CD4-positive, alpha-beta memory T cell (primary cell): ENCODE measurements at regions not wholly inside any gene's neighbourhood (a gene's known extent, or its start where the extent isn't known, plus 50 kb on each side); places are given as distances from the start of the nearest gene placed in this dataset.

Experiments used
- CTCF ChIA-PET: fragments of 350-600 bp; sonication (Branson Sonifier 250); formaldehyde crosslinking; loops from one replicate; lab custom pipeline; 2021; ENCODE audit warnings: inconsistent platforms; ENCODE audit not compliant: partially characterized antibody; lab: Charles Lee
- POLR2A ChIA-PET: fragments of 350-600 bp; sonication (Branson Sonifier 250); formaldehyde crosslinking; loops from one replicate; lab custom pipeline; 2021; ENCODE audit not compliant: partially characterized antibody; lab: Charles Lee
- DNase-seq, 5 donors: peaks; one replicate each; pipeline versions ENCODE4 v3.0.0 to v3.0.0-alpha.2; 2020 to 2022; ENCODE audit warnings: mixed read lengths in 1 of 5
- H3K27ac ChIP-seq: one replicate; pipeline ENCODE4 v1.7.0; 2013; ENCODE audit warnings: low read depth, low read length
- H3K27me3 ChIP-seq: 2 replicates; pipeline ENCODE4 v1.7.0; 2013; ENCODE audit warnings: mild to moderate bottlenecking, low read length, moderate library complexity; ENCODE audit not compliant: insufficient read depth
- H3K36me3 ChIP-seq: 2 replicates; pipeline ENCODE4 v1.7.0; 2013; ENCODE audit warnings: mild to moderate bottlenecking, low read length, moderate library complexity; ENCODE audit not compliant: insufficient read depth
- H3K4me1 ChIP-seq: 2 replicates; pipeline ENCODE4 v1.7.0; 2013; ENCODE audit warnings: mild to moderate bottlenecking, low read length, moderate library complexity; ENCODE audit not compliant: insufficient read depth
- H3K4me3 ChIP-seq, 2 donors: one replicate each; pipeline ENCODE4 v1.7.0; 2013; ENCODE audit warnings: low read length in 2 of 2, mild to moderate bottlenecking in 1 of 2
- H3K9me3 ChIP-seq, 2 donors: one replicate each; pipeline ENCODE4 v1.7.0; 2013; ENCODE audit warnings: low read length in 2 of 2, control low read depth in 1 of 2; ENCODE audit not compliant: control insufficient read depth in 1 of 2
- H3K27ac Mint-ChIP-seq, 7 donors: one replicate each; pipeline ENCODE4 v1.8.0; 2020 to 2021; ENCODE audit warnings: mixed read lengths in 7 of 7, mild to moderate bottlenecking in 6 of 7, inconsistent platforms in 3 of 7, moderate library complexity in 3 of 7
- H3K27me3 Mint-ChIP-seq, 2 donors: one replicate each; pipeline ENCODE4 v1.8.0; 2020 to 2021; ENCODE audit warnings: mixed read lengths in 2 of 2
- H3K36me3 Mint-ChIP-seq, 2 donors: one replicate each; pipeline ENCODE4 v1.8.0; 2020 to 2021; ENCODE audit warnings: mixed read lengths in 2 of 2, inconsistent platforms in 1 of 2, mild to moderate bottlenecking in 1 of 2
- H3K4me1 Mint-ChIP-seq, 4 donors: one replicate each; pipeline ENCODE4 v1.8.0; 2020 to 2021; ENCODE audit warnings: mixed read lengths in 4 of 4, mild to moderate bottlenecking in 1 of 4
- H3K4me3 Mint-ChIP-seq, 8 donors: one replicate each; pipeline ENCODE4 v1.8.0; 2020 to 2021; ENCODE audit warnings: mixed read lengths in 8 of 8, mild to moderate bottlenecking in 7 of 8, moderate library complexity in 6 of 8, inconsistent platforms in 3 of 8
- H3K9me3 Mint-ChIP-seq, 8 donors: one replicate each; pipeline ENCODE4 v1.8.0; 2020 to 2021; ENCODE audit warnings: mixed read lengths in 8 of 8, mild to moderate bottlenecking in 5 of 8, inconsistent platforms in 3 of 8, moderate library complexity in 1 of 8
- intact Hi-C: fragments of 100-400 bp; cut with micrococcal nuclease; formaldehyde crosslinking; loops from one replicate; pipeline ENCODE4 v1.15.1; 2023

- Mint-ChIP-seq H3K9me3 (no peaks in the 10 kb centered on the region), H3K4me1 (peaks cover 0 to 4% (median 3%) of the 10 kb centered on the region in 4 donors), H3K27ac (peak overlapping the region in 1 of 7 donors; percentile 59), H3K4me3 (no peak overlapping the region), H3K36me3 (no peaks in the 10 kb centered on the region), H3K27me3 (peaks cover 12 to 15% of the 10 kb centered on the region in 2 donors)
- Histone ChIP-seq H3K27ac (no peak overlapping the region), H3K36me3 (no peaks in the 10 kb centered on the region), H3K4me1 (no peaks in the 10 kb centered on the region), H3K27me3 (no peaks in the 10 kb centered on the region), H3K4me3 (no peak overlapping the region), H3K9me3 (no peaks in the 10 kb centered on the region)
- ChIA-PET POLR2A (no interaction called here), CTCF (interaction anchor here (0.6 kb wide), 1 partner anchor 22 kb away, joined by 3 read pairs; no protein-coding TSS in a partner anchor)
- intact Hi-C loops = no loop called here
- no peak for DNase-seq
Observed at GRCh38 chr16:66226762-66227161, 139.7 kb upstream of the CDH5 start.

DNA sequence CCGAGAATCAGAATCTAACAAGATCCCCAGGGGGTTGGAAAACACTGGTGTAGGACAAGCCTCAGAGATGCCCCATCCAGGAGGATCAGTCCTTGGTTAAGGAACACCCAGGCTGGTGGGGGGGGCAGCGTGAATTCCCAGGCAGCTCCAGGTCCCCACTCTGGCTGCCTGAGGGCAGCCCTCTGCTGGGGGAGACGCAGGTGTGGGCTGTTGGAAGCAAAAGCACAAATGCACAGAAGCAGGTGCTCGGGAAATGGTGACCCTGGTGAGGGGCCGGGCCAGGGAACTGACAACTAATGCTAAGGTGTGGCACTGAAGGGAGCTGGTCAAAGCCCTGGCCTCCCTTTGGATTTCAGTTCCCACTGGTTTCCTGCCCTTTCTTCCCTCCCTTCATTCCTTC lies 140.8 kb upstream of the CDH5 start:
- Histone ChIP-seq H3K27me3 (no peaks in the 10 kb centered on the region), H3K27ac (no peak overlapping the region), H3K4me1 (no peaks in the 10 kb centered on the region), H3K9me3 (no peaks in the 10 kb centered on the region), H3K4me3 (no peak overlapping the region), H3K36me3 (no peaks in the 10 kb centered on the region)
- Mint-ChIP-seq H3K9me3 (no peaks in the 10 kb centered on the region), H3K27ac (no peak overlapping the region), H3K36me3 (no peaks in the 10 kb centered on the region), H3K4me1 (peaks cover 0 to 4% (median 4%) of the 10 kb centered on the region in 4 donors), H3K4me3 (no peak overlapping the region), H3K27me3 (peaks cover 8 to 15% of the 10 kb centered on the region in 2 donors)
- intact Hi-C loops = no loop called here
- CTCF ChIA-PET = no interaction called here
- POLR2A ChIA-PET = no interaction called here
- no peak for DNase-seq

DNA sequence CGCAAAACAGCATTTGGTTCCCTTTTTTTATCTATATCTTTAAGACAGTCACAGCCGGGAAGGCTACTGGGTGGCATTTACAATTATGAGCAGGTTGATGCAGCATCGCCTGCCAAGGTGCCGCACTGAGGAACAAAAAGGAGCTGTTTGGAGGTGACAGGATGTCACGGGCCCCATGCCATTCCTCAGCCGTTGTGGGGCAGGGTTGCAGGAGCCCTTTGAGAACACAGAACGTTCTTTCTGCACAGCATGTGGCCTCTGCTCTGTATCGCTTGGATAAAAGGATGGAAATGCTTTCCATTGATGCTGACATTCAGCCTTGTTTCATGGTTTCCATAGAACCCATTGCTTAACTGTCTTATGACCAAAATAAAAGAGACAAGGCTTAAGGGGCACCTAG lies 141.9 kb upstream of the CDH5 start:
- Histone ChIP-seq H3K9me3 (no peaks in the 10 kb centered on the region), H3K27ac (no peak overlapping the region), H3K4me1 (no peaks in the 10 kb centered on the region), H3K27me3 (no peaks in the 10 kb centered on the region), H3K36me3 (no peaks in the 10 kb centered on the region), H3K4me3 (no peak overlapping the region)
- intact Hi-C loops = no loop called here
- ChIA-PET POLR2A (no interaction called here), CTCF (no interaction called here)
- no peak for DNase-seq
- Mint-ChIP-seq H3K27me3 (peaks cover 8 to 12% of the 10 kb centered on the region in 2 donors), H3K9me3 (no peaks in the 10 kb centered on the region), H3K36me3 (no peaks in the 10 kb centered on the region), H3K27ac (no peak overlapping the region), H3K4me3 (no peak overlapping the region), H3K4me1 (peaks cover 0 to 4% (median 4%) of the 10 kb centered on the region in 4 donors)

- ChIA-PET POLR2A (no interaction called here), CTCF (no interaction called here)
- Mint-ChIP-seq H3K9me3 (no peaks in the 10 kb centered on the region), H3K27ac (no peak overlapping the region), H3K36me3 (no peaks in the 10 kb centered on the region), H3K4me1 (peaks cover 0 to 4% (median 2%) of the 10 kb centered on the region in 4 donors), H3K27me3 (peaks cover 7 to 11% of the 10 kb centered on the region in 2 donors), H3K4me3 (no peak overlapping the region)
- no peaks in the 10 kb centered on the region for H3K27me3 ChIP-seq
- no peaks in the 10 kb centered on the region for H3K4me1 ChIP-seq
- intact Hi-C loops = no loop called here
- DNase-seq = no peak
- no peak overlapping the region for H3K4me3 ChIP-seq
- H3K9me3 ChIP-seq = no peaks in the 10 kb centered on the region
- no peak overlapping the region for H3K27ac ChIP-seq
- no peaks in the 10 kb centered on the region for H3K36me3 ChIP-seq
Observed at GRCh38 chr16:66224186-66224585, 142.3 kb upstream of the CDH5 start.

- H3K4me1 Mint-ChIP-seq = peaks cover 0 to 2% (median 0%) of the 10 kb centered on the region in 4 donors
- H3K27ac Mint-ChIP-seq = no peak overlapping the region
- H3K27me3 ChIP-seq = no peaks in the 10 kb centered on the region
- H3K4me3 Mint-ChIP-seq = no peak overlapping the region
- H3K36me3 Mint-ChIP-seq = no peaks in the 10 kb centered on the region
- ChIA-PET CTCF (no interaction called here), POLR2A (no interaction called here)
- intact Hi-C loops = no loop called here
- H3K27me3 Mint-ChIP-seq = peaks cover 5 to 10% of the 10 kb centered on the region in 2 donors
- no peak overlapping the region for H3K4me3 ChIP-seq
- no peak for DNase-seq
- no peaks in the 10 kb centered on the region for H3K9me3 ChIP-seq
- H3K4me1 ChIP-seq = no peaks in the 10 kb centered on the region
- no peaks in the 10 kb centered on the region for H3K9me3 Mint-ChIP-seq
- H3K36me3 ChIP-seq = no peaks in the 10 kb centered on the region
- no peak overlapping the region for H3K27ac ChIP-seq
Observed at GRCh38 chr16:66223176-66223780, 143.2 kb upstream of the CDH5 start.

GRCh38 chr16:66222756-66223155 lies 143.7 kb upstream of the CDH5 start:
- POLR2A ChIA-PET = no interaction called here
- H3K9me3 ChIP-seq = no peaks in the 10 kb centered on the region
- intact Hi-C loops = no loop called here
- Mint-ChIP-seq H3K4me1 (peaks cover 0 to 2% (median 0%) of the 10 kb centered on the region in 4 donors), H3K4me3 (no peak overlapping the region), H3K9me3 (no peaks in the 10 kb centered on the region), H3K27me3 (peaks cover 5 to 15% of the 10 kb centered on the region in 2 donors), H3K36me3 (no peaks in the 10 kb centered on the region), H3K27ac (no peak overlapping the region)
- H3K4me1 ChIP-seq = no peaks in the 10 kb centered on the region
- no peaks in the 10 kb centered on the region for H3K27me3 ChIP-seq
- no peaks in the 10 kb centered on the region for H3K36me3 ChIP-seq
- no peak overlapping the region for H3K27ac ChIP-seq
- CTCF ChIA-PET = no interaction called here
- no peak overlapping the region for H3K4me3 ChIP-seq
- DNase-seq = no peak

DNA sequence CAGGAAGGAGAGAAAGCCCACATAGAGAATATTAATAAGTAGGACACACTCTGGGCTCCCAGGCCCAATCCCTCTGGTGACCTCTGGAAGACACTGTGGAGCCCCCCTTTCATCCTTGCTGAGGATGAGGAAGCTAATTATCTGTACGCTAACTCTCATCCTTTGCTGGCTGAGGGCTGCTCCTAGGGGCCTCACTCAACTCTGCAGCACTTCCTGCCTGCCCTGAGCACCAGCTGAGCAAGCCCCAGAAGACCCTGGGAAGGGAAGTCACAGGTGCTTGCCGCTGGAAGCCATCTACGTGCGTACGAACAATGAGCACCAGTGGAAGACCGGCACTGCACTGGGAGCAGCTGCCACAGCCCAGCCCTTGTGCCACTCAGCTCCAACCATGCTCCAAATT lies 145.8 kb upstream of the CDH5 start:
- H3K4me3 Mint-ChIP-seq = peak overlapping the region in 1 of 8 donors; percentile 52

More for the DNA sequence above, 145.8 kb upstream of the CDH5 start:
- no peaks in the 10 kb centered on the region for H3K4me1 ChIP-seq
- H3K4me1 Mint-ChIP-seq = peaks cover 0 to 2% (median 0%) of the 10 kb centered on the region in 4 donors
- ChIA-PET POLR2A (no interaction called here), CTCF (no interaction called here)
- no peaks in the 10 kb centered on the region for H3K9me3 Mint-ChIP-seq
- H3K4me3 ChIP-seq = no peak overlapping the region
- peak in 1 of 5 donors; percentile 4 for DNase-seq
- intact Hi-C loops = no loop called here
- no peaks in the 10 kb centered on the region for H3K27me3 ChIP-seq
- peaks cover 11 to 14% of the 10 kb centered on the region in 2 donors for H3K27me3 Mint-ChIP-seq
- H3K36me3 Mint-ChIP-seq = no peaks in the 10 kb centered on the region
- no peak overlapping the region for H3K27ac Mint-ChIP-seq
- no peak overlapping the region for H3K27ac ChIP-seq
- no peaks in the 10 kb centered on the region for H3K36me3 ChIP-seq
- no peaks in the 10 kb centered on the region for H3K9me3 ChIP-seq
